Hematopoietic multipotent progenitor cell treated with erythropoietin and hydrocortisone succinate and interleukin-3 and kit ligand, for 4 days (in vitro differentiated cells): ENCODE measurements at regions not wholly inside any gene's neighbourhood (a gene's known extent, or its start where the extent isn't known, plus 50 kb on each side); places are given as distances from the start of the nearest gene placed in this dataset.

ENCODE experiments used
- DNase-seq: peaks from one replicate; pipeline ENCODE4 v3.0.0-alpha.2; 2015

GRCh38 chr9:113665064-113665463, 201.5 kb downstream of the RGS3 start:
- DNase-seq, result no peak

GRCh38 chr9:113665756-113666155, 202.2 kb downstream of the RGS3 start:
- DNase-seq, result no peak

GRCh38 chr9:113668061-113668460, 204.5 kb downstream of the RGS3 start:
- no peak for DNase-seq

GRCh38 chr9:113669522-113670115, 206.1 kb downstream of the RGS3 start:
- no peak for DNase-seq

GRCh38 chr9:113673726-113674125, 202.4 kb upstream of the ZNF618 start:
- DNase-seq, result no peak

GRCh38 chr9:113674436-113674835, 201.7 kb upstream of the ZNF618 start:
- DNase-seq, result no peak

GRCh38 chr9:113675475-113675941, 200.6 kb upstream of the ZNF618 start:
- DNase-seq, result peak; percentile 78

GRCh38 chr9:113677057-113677456, 199.1 kb upstream of the ZNF618 start:
- DNase-seq, result no peak

- no peak for DNase-seq
Measured at GRCh38 chr9:113677569-113677968, 198.5 kb upstream of the ZNF618 start.

- DNase-seq, result no peak
Measured at GRCh38 chr9:113678119-113678858, 197.8 kb upstream of the ZNF618 start.

- no peak for DNase-seq
Measured at GRCh38 chr9:113678859-113679256, 197.3 kb upstream of the ZNF618 start.

GRCh38 chr9:113682297-113682771, 193.8 kb upstream of the ZNF618 start:
- peak; percentile 70 for DNase-seq

GRCh38 chr9:113685636-113686035, 190.5 kb upstream of the ZNF618 start:
- peak; percentile 57 for DNase-seq

GRCh38 chr9:113687107-113687679, 188.9 kb upstream of the ZNF618 start:
- DNase-seq, result no peak

GRCh38 chr9:113687680-113688371, 188.3 kb upstream of the ZNF618 start:
- peak; percentile 33 for DNase-seq

- DNase-seq, result no peak
Measured at GRCh38 chr9:113690055-113690740, 185.9 kb upstream of the ZNF618 start.

- no peak for DNase-seq
Measured at GRCh38 chr9:113692256-113692655, 183.9 kb upstream of the ZNF618 start.

GRCh38 chr9:113694912-113695311, 181.2 kb upstream of the ZNF618 start:
- no peak for DNase-seq

GRCh38 chr9:113695440-113695851, 180.7 kb upstream of the ZNF618 start:
- DNase-seq, result no peak

GRCh38 chr9:113695901-113696300, 180.2 kb upstream of the ZNF618 start:
- no peak for DNase-seq

- no peak for DNase-seq
Measured at GRCh38 chr9:113701774-113702755, 174.0 kb upstream of the ZNF618 start.
